GM19397 (cell line): ENCODE measurements at regions not wholly inside any gene's neighbourhood (a gene's known extent, or its start where the extent isn't known, plus 50 kb on each side); places are given as distances from the start of the nearest gene placed in this dataset.

ENCODE experiments used
- ATAC-seq: cut with Tn5 transposase; IDR thresholded peaks from one replicate; pipeline ENCODE4 v1.9.1; 2021; ENCODE audit warnings: mild to moderate bottlenecking, moderate library complexity; ENCODE audit not compliant: unreplicated experiment

DNA sequence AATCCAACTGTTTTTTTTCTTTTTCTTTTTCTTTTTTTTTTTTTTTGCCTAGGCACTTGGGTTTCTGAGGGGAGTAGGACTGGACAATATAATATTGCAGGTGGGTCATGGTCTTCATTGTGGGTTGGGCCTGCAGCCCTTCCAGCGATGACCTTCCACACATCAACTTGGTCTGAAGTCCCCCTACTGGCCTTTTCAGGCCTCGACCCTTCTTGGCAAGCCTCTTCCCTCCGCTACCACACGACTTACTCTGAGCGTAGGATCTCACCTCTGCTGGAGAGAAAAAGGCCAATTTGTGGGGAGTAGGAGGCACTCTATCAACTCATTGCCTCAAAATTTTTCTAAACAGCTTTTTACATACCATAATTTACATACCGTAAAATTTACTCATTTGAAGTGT is 51.1 kb upstream of the GRIK3 start:
- no peak for ATAC-seq

DNA sequence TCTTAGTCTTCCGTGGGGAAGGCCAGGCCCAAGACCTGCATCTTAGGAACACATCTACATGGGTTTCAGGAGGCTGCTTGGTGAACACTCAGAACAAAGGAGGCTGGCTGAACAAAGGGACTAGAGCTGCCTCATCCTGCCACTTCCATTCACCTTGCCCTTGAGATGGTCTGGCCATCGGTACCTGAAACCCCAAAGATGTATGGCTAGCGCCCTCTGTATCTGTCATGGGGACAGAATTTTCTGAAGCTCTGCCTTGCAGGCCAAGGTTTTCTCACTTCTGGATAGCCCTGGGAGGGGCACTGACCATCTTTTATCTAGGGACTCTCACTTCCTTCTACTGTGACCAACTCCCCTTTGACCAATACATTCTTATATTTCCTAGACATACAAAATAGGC is 55.4 kb upstream of the GRIK3 start:
- no peak for ATAC-seq

DNA sequence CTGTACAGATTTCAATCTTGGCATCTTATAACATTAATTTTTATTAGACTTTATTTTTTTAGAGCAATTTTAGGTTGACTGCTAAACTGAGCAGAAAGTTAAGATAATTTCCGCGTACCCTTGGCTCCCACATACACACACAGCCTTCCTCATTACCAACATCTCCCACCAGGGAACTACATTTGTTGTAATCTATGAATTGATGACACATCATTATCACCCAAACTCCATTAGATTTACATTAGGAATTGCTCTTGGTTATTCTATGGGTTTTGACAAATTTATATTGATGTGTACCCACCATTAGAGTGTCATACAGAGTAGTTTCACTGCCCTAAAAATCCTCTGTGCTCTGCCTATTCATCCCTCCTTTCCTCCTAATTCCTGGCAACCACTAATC is 56.4 kb upstream of the GRIK3 start:
- ATAC-seq: no peak

GRCh38 chr1:37092937-37093336 is 58.6 kb upstream of the GRIK3 start:
- no peak for ATAC-seq

DNA sequence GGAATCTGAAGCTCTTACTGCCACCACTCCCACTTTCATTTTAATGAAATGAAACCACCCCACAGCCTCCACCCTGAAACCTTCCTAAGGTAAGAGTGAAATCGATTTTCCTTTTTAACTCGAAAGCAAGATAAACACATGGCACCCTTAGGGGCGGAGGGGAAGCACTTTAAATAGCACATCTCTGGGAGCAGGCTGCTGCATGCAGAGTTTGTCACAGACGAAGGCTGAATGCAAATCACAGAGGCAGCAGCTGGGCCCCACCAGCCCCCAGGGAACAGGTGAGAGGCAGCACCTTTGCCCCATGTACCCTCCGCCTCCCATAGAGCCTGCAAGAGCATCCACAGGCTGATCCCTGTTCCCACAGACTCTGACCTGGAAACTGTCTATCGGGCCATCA is 60.0 kb upstream of the GRIK3 start:
- no peak for ATAC-seq

GRCh38 chr1:37096523-37096922 is 62.2 kb upstream of the GRIK3 start:
- no peak for ATAC-seq

- no peak for ATAC-seq
Measured at GRCh38 chr1:37097731-37098130, 63.4 kb upstream of the GRIK3 start.

- no peak for ATAC-seq
Measured at GRCh38 chr1:37098237-37098636, 63.9 kb upstream of the GRIK3 start.

- ATAC-seq: no peak
Measured at GRCh38 chr1:37100310-37100709, 66.0 kb upstream of the GRIK3 start.

GRCh38 chr1:37102656-37103382 is 68.5 kb upstream of the GRIK3 start:
- ATAC-seq: no peak

DNA sequence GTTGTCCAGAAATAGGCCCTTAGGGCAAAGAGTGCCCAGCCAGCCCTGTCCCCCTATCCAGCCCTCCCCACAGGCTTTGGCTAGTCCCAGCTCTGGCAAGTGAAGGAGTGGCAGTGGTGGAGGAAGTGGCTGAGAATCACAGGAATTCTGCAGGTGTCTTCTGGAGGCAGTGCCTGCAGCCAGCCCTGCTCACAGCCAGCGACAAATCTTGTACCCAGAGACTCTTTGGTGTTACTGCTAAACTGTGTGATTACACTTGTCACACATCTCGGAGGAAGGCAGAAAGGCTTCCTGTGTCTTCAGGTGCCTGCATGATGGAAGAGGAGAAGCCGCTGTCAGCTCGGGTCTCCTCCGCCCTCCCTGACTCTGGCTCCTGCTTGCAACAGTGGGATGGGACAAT is 71.6 kb upstream of the GRIK3 start:
- no peak for ATAC-seq

DNA sequence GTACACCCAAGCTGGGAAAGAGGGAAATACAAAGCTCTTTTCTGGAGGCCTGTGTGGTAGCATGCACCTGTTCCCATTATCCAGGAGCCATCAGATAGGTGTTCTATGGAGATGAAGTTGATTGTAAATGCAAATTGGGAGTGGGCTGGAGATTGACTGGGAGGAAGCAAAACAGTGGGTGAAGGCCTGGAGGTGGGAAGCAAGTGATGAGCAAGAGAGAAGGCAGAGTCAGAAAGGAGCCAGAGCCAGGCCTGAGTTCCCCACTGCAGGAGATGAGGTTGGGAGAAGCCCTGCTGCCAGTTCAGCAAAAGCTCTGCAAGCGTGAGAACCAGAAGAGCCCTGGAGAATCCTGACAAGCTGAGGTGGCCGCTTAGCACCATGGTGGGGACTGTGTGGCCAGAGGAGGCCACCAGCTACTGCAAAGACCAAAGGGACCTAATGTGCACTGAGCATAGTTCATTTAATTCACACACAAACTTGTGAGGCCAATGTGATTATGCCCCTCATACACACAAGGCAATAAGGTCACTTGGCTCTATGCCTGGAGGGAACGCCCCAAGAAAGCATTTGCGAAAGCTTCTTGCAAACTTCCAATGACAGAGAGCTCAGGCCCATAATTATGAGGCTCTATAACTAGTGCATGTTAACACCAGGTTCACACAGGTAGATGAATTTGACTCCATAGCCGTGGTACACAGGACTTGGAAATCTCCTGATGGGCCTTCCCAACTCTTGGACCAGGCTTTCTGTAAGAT is 73.0 kb upstream of the GRIK3 start:
- ATAC-seq: no peak

GRCh38 chr1:37108596-37109188 is 74.4 kb upstream of the GRIK3 start:
- ATAC-seq: no peak

DNA sequence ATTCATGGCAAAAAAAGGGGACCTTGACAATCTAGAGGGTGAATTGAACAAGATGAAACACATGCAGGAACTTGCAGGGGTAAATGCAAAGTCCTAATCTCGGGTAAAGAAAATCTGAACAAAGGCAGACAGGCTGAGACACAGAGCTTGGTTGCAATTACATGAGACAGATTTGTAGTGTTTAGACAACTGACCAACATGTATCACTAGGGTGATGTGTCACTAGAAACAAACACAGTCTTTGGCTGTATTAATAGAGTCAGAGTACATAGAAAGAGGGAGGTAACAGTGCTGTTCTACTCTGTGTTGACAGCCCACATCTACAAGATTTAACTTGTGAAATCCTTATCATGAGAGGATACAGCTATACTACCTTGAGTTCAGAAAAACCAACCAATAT is 78.1 kb upstream of the GRIK3 start:
- no peak for ATAC-seq

DNA sequence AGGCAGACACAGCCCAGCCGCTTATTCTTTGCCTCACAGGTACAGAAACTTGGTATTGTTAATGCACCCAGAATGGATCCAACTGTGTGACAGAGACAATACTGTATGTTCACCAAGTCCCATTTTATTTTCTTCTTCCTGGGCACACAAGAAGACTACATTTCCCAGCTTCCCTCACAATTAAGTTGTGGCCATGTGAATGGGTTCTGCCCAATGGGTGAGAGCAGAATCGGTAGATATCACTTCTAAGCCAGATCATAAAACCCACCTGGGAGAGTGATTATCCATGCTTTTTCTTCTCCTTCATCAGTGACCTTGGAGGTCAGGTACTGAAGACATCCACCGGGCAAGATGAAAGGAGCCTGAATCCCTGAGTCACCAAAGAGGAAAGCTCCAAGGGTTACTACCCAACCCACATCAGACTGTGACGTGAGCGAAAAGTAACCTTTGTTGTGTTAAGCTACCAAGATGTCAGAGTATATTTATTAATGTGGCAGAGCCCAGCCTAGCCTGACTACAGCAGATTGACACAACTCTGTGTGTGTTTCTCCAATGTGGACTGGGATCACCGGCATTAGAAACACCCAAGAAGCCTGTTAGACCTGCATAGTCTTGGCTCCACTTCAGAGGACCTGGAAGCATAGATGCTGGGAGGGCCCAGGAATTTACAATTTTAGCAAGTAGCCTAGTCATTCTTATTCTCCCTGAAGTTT is 79.1 kb upstream of the GRIK3 start:
- no peak for ATAC-seq

GRCh38 chr1:37118790-37119189 is 84.5 kb upstream of the GRIK3 start:
- ATAC-seq: no peak

GRCh38 chr1:37120279-37120678 is 86.0 kb upstream of the GRIK3 start:
- no peak for ATAC-seq

- no peak for ATAC-seq
Measured at GRCh38 chr1:37123276-37124115, 89.2 kb upstream of the GRIK3 start.

DNA sequence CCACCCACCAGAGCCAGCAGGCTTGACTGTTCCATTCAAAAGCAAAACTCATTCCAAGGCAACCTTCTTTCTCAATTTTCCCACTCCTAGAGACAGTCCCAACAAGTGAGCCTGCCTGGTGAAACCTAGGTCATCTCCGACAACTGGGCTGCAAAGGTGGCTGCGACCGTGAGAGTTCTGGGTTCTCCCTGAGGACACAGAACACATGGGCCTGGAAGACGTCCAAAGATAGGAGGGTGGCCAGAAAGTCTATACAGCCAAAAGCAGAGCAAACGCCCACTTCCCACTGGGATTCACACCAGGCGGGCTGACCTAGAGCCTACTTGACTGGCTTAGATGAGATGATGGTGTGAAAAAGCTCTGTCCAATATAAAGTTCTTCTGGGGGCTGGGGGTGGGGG is 90.2 kb upstream of the GRIK3 start:
- no peak for ATAC-seq

- ATAC-seq: no peak
Measured at GRCh38 chr1:37125295-37125694, 91.0 kb upstream of the GRIK3 start.
